NCI-H524 (cell line): ENCODE measurements at regions not wholly inside any gene's neighbourhood (a gene's known extent, or its start where the extent isn't known, plus 50 kb on each side); places are given as distances from the start of the nearest gene placed in this dataset.

Source experiments
- DNase-seq, 2 experiments: peaks; one replicate each; lab custom pipeline; 2025; lab: John Stamatoyannopoulos, UW

GRCh38 chr2:158049129-158049855 is 52.4 kb upstream of the UPP2 start:
- peak; percentile 3 to 69 for DNase-seq

GRCh38 chr2:158048327-158048726 is 53.3 kb upstream of the UPP2 start:
- DNase-seq = no peak

GRCh38 chr2:158047156-158047611 is 54.5 kb upstream of the UPP2 start:
- no peak for DNase-seq

- DNase-seq = peak in 1 of 2 experiments; percentile 5
Observed at GRCh38 chr2:158046121-158046880, 55.4 kb upstream of the UPP2 start.

GRCh38 chr2:158045362-158045761 is 56.3 kb upstream of the UPP2 start:
- DNase-seq = peak in 1 of 2 experiments; percentile 37

GRCh38 chr2:158043181-158043948 is 58.3 kb upstream of the UPP2 start:
- peak; percentile 83 to 87 for DNase-seq

- no peak for DNase-seq
Observed at GRCh38 chr2:158042666-158043065, 59.0 kb upstream of the UPP2 start.

GRCh38 chr2:158042245-158042644 is 59.4 kb upstream of the UPP2 start:
- DNase-seq = peak; percentile 91 to 95

GRCh38 chr2:158041400-158041799 is 60.3 kb upstream of the UPP2 start:
- DNase-seq = no peak

- no peak for DNase-seq
Observed at GRCh38 chr2:158038901-158039300, 62.8 kb upstream of the UPP2 start.

- peak; percentile 43 to 79 for DNase-seq
Observed at GRCh38 chr2:158034198-158034866, 67.3 kb upstream of the UPP2 start.

- DNase-seq = no peak
Observed at GRCh38 chr2:158031371-158031770, 70.3 kb upstream of the UPP2 start.

- DNase-seq = no peak
Observed at GRCh38 chr2:158025255-158025996, 76.2 kb upstream of the UPP2 start.

- peak; percentile 25 to 63 for DNase-seq
Observed at GRCh38 chr2:158024288-158024898, 77.3 kb upstream of the UPP2 start.

GRCh38 chr2:158022888-158023287 is 78.8 kb upstream of the UPP2 start:
- no peak for DNase-seq

GRCh38 chr2:158021226-158021625 is 80.5 kb upstream of the UPP2 start:
- peak; percentile 37 to 85 for DNase-seq

GRCh38 chr2:158015428-158016076 is 86.1 kb upstream of the UPP2 start:
- no peak for DNase-seq

- DNase-seq = no peak
Observed at GRCh38 chr2:158013891-158014290, 87.8 kb upstream of the UPP2 start.

- no peak for DNase-seq
Observed at GRCh38 chr2:158011055-158011771, 90.5 kb upstream of the UPP2 start.

- no peak for DNase-seq
Observed at GRCh38 chr2:158009399-158009798, 92.3 kb upstream of the UPP2 start.
